MM.1S (cell line): ENCODE measurements at regions not wholly inside any gene's neighbourhood (a gene's known extent, or its start where the extent isn't known, plus 50 kb on each side); places are given as distances from the start of the nearest gene placed in this dataset.

Experiments used
- CTCF ChIP-seq: fragments of 300-600 bp; sonication (generic); IDR thresholded peaks from 2 replicates; pipeline ENCODE4 v1.5.1; 2016; ENCODE audit warnings: antibody characterized with exemption, low read length, mixed read lengths
- EZH2 ChIP-seq: fragments of 300-600 bp; sonication (generic); optimal IDR thresholded peaks from 2 replicates; pipeline ENCODE3; 2017; ENCODE audit warnings: low read depth, mild to moderate bottlenecking, antibody characterized with exemption, low read length, mixed read lengths
- EZH2phosphoT487 ChIP-seq: fragments of 300-600 bp; sonication (generic); IDR thresholded peaks from 2 replicates; pipeline ENCODE4 v1.6.1; 2018; ENCODE audit warnings: antibody characterized with exemption, low read length

GRCh38 chr7:96479015-96479645 lies 157.2 kb upstream of the SLC25A13 start:
- TF ChIP-seq CTCF: no peak
- TF ChIP-seq EZH2: no peak
- no peak for TF ChIP-seq EZH2phosphoT487
